ENCODE measurements at regions not wholly inside any gene's neighbourhood (a gene's known extent, or its start where the extent isn't known, plus 50 kb on each side); places are given as distances from the start of the nearest gene placed in this dataset.

- TF ChIP-seq POLR2AphosphoS5 (IDR thresholded peaks at IDR 0.05; ENCODE audit: low read depth, low read length) (no peak), CTCF (CRISPR knock-in tag; IDR thresholded peaks at IDR 0.05) (no peak), REST (IDR thresholded peaks at IDR 0.05; ENCODE audit: borderline replicate concordance in 1 of 2, low read depth in 1 of 2, low read length in 2 of 2) (no peak)
Measured at GRCh38 chr2:236936446-236936940, 149.2 kb upstream of the COPS8 start.

All from HepG2 (cell line).